ENCODE measurements at regions not wholly inside any gene's neighbourhood (a gene's known extent, or its start where the extent isn't known, plus 50 kb on each side); places are given as distances from the start of the nearest gene placed in this dataset.

GRCh38 chr10:4437061-4437460, 388.9 kb upstream of the AKR1E2 start:
- no peak overlapping the region for H3K27ac ChIP-seq (ENCODE audit: insufficient read length, low read depth, low read length)
- H2BK120ac ChIP-seq (ENCODE audit: low read depth, low read length, poor library complexity, severe bottlenecking): no peak overlapping the region
- no peaks in the 10 kb centered on the region for H3K23me2 ChIP-seq (ENCODE audit: insufficient read length, low read depth, low read length, poor library complexity, severe bottlenecking)
- H2AFZ ChIP-seq (ENCODE audit: low read length): no peak overlapping the region
- no peak overlapping the region for H3K18ac ChIP-seq (ENCODE audit: insufficient read length, low read depth, low read length)
- no peak overlapping the region for H2BK15ac ChIP-seq (ENCODE audit: low read depth, low read length)
- H3K4me2 ChIP-seq (ENCODE audit: insufficient read depth, insufficient read length, low read length): no peak overlapping the region
- no peak overlapping the region for H3K56ac ChIP-seq (ENCODE audit: insufficient read length, low read depth, low read length)
- H3K79me2 ChIP-seq (ENCODE audit: insufficient read depth, low read length): no peaks in the 10 kb centered on the region
- H3K23ac ChIP-seq (ENCODE audit: insufficient read length, low read depth, low read length): no peak overlapping the region
- Mint-ChIP-seq H3K27me3 (ENCODE audit: low read depth) (no peaks in the 10 kb centered on the region), H3K36me3 (ENCODE audit: insufficient read depth in 1 of 3, low read depth in 3 of 3) (no peaks in the 10 kb centered on the region), H3K4me1 (no peaks in the 10 kb centered on the region), H3K9me3 (peaks cover 0 to 2% of the 10 kb centered on the region in 2 experiments; a peak in 1 of 5 replicates), H3K27ac (no peak overlapping the region), H3K4me3 (no peak overlapping the region)
- no peak overlapping the region for H2BK20ac ChIP-seq (ENCODE audit: low read depth, low read length, poor library complexity, severe bottlenecking)
- no peak overlapping the region for H4K5ac ChIP-seq (ENCODE audit: insufficient read length, low read depth, low read length)
- no peak overlapping the region for H3K14ac ChIP-seq (ENCODE audit: insufficient read depth, low read length)
- H4K20me1 ChIP-seq (ENCODE audit: control insufficient read depth, insufficient read depth, insufficient read length): no peaks in the 10 kb centered on the region
- H3K9me3 ChIP-seq (ENCODE audit: control insufficient read depth, low read depth, low read length): no peaks in the 10 kb centered on the region
- no peak overlapping the region for H2BK5ac ChIP-seq (ENCODE audit: insufficient read length, low read length)
- H3K27me3 ChIP-seq (ENCODE audit: insufficient read depth, low read length): no peaks in the 10 kb centered on the region
- no peak overlapping the region for H3K4ac ChIP-seq (ENCODE audit: low read depth, low read length)
- H3K4me1 ChIP-seq (ENCODE audit: insufficient read depth, low read length): no peaks in the 10 kb centered on the region
- no peak overlapping the region for H4K8ac ChIP-seq (replicated peaks; ENCODE audit: insufficient read length, low read depth, low read length)
- no peak overlapping the region for H3K9ac ChIP-seq (ENCODE audit: extremely low read depth, insufficient read length, low read length)
- no peak overlapping the region for H2AK5ac ChIP-seq (ENCODE audit: insufficient read length, low read length)
- H3T11ph ChIP-seq (ENCODE audit: low read length): no peak overlapping the region
- no peak overlapping the region for H2BK12ac ChIP-seq (ENCODE audit: insufficient read length, low read depth, low read length)
- DNase-seq: no peak
- no peaks in the 10 kb centered on the region for H3K79me1 ChIP-seq (ENCODE audit: insufficient read depth, low read depth, low read length, poor library complexity, severe bottlenecking)
- H4K91ac ChIP-seq (ENCODE audit: insufficient read length, low read depth, low read length): no peak overlapping the region
- TF ChIP-seq CTCF (conservative IDR thresholded peaks at IDR 0.05): no peak
- WGBS (ENCODE audit: extremely low coverage, insufficient read length, low lambda C conversion rate): no CpG with 5 or more reads among the region's 7 CpGs
